Astrocyte of the cerebellum (primary cell): ENCODE measurements at regions not wholly inside any gene's neighbourhood (a gene's known extent, or its start where the extent isn't known, plus 50 kb on each side); places are given as distances from the start of the nearest gene placed in this dataset.

Experiments used
- DNase-seq: peaks from one replicate; pipeline ENCODE4 v3.0.0-alpha.2; 2011; ENCODE audit warnings: low read depth
- H3K4me3 ChIP-seq: 2 replicates; pipeline ENCODE4 v1.5.1; 2011; ENCODE audit warnings: mild to moderate bottlenecking, low read depth, low read length, moderate library complexity
- in situ Hi-C: cut with HindIII; loops from 2 replicates; pipeline ENCODE4 v1.10.0; 2017; ENCODE audit warnings: low sequenced_read_pairs
- TF ChIP-seq, protein P1 (sequence below): IDR thresholded peaks from 2 replicates; pipeline ENCODE4 v1.5.1; 2012; ENCODE audit warnings: low read length, low read depth, moderate library complexity, mild to moderate bottlenecking; ENCODE audit errors: missing control alignments

- no peak for DNase-seq
- no peak overlapping the region for H3K4me3 ChIP-seq
- TF ChIP-seq, protein P1, sequence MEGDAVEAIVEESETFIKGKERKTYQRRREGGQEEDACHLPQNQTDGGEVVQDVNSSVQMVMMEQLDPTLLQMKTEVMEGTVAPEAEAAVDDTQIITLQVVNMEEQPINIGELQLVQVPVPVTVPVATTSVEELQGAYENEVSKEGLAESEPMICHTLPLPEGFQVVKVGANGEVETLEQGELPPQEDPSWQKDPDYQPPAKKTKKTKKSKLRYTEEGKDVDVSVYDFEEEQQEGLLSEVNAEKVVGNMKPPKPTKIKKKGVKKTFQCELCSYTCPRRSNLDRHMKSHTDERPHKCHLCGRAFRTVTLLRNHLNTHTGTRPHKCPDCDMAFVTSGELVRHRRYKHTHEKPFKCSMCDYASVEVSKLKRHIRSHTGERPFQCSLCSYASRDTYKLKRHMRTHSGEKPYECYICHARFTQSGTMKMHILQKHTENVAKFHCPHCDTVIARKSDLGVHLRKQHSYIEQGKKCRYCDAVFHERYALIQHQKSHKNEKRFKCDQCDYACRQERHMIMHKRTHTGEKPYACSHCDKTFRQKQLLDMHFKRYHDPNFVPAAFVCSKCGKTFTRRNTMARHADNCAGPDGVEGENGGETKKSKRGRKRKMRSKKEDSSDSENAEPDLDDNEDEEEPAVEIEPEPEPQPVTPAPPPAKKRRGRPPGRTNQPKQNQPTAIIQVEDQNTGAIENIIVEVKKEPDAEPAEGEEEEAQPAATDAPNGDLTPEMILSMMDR, result no peak
- in situ Hi-C loops, result no loop called here
These were observed 1746.6 kb upstream of the C9orf72 start for GRCh38 chr9:29319736-29320513.

DNA sequence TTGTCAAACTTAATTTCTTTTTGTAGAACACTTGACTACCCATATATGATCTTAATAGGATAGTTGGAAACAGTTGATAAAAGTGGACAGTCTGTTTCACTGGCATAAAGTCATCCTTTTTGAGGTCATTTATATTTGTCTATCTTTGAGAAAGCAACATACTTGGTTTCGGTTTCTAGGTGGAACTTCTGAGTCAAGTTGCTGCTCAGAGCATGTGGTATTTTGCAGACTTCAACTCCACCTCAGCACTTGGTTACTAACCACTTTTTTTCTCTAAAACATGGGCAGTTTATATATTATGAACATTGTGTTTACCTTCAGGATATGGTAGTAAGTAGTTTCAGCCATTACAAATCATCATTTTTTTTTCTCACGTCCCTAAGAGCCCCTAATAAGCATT lies 1749.0 kb upstream of the C9orf72 start:
- no peak for DNase-seq
- in situ Hi-C loops, result no loop called here
- TF ChIP-seq, protein P1, result no peak
- no peak overlapping the region for H3K4me3 ChIP-seq

DNA sequence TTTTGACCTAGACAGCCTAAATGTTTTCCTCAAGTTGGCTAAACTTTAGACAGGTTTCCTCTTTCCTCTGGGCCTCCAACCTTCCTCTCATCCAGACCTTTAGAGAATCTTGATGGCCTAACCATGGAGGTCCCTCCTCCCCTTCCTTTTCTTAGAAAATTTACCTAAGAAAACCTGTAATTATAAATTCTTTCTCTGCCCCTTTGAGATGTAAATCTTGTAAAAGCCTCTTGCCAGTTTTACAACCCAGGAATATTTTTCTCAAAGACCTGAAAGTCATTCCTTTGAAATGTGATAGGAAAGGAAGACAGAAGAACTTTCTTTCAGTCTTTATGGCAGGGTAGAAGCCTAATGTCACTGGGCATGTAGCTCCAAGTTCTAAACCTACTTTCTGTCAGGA lies 1752.6 kb upstream of the C9orf72 start:
- H3K4me3 ChIP-seq, result no peak overlapping the region
- DNase-seq, result no peak
- in situ Hi-C loops, result no loop called here
- TF ChIP-seq, protein P1, result no peak

- no peak overlapping the region for H3K4me3 ChIP-seq
- in situ Hi-C loops, result no loop called here
- TF ChIP-seq, protein P1, result no peak
- no peak for DNase-seq
These were observed 1759.5 kb upstream of the C9orf72 start for GRCh38 chr9:29332789-29333188.

DNA sequence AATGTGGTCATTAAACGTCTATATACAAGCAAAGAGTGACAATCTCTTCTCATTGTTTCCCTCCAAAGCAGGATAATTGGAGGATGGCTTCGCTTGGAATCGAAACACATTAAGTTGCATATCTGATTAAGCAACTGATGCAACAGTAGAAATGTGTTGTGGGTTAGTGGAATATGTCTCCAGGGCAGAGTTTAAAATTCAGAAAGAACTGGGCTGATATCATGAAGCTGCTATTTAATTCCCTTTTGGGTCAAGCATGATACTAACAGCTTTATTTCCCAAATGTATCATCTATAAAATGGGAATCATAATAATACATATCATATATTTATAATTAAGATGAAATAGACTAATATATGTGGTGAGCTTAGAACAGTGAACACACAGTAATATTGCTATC lies 1763.0 kb upstream of the C9orf72 start:
- DNase-seq, result no peak
- in situ Hi-C loops, result no loop called here
- TF ChIP-seq, protein P1, result no peak
- no peak overlapping the region for H3K4me3 ChIP-seq

DNA sequence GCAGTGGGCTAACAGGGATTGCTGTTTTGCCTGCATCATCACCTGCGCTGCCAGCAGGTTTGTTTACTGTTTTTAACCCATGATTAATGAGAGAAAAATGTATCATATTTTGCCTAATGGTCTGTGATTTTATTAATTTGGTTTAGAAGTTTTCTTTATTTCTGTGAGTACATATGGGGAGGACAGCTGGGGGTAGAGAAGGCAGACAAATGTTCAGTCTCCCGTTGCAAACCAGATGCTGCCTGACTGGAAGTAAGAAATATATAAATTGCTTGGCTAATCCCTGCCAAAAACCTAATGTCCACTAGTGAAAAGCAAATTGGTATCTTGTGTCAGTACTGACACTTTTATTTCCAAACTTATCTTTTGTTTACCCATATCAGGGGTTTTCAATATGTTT lies 1766.1 kb upstream of the C9orf72 start:
- TF ChIP-seq, protein P1, result no peak
- in situ Hi-C loops, result no loop called here
- H3K4me3 ChIP-seq, result no peak overlapping the region
- no peak for DNase-seq

DNA sequence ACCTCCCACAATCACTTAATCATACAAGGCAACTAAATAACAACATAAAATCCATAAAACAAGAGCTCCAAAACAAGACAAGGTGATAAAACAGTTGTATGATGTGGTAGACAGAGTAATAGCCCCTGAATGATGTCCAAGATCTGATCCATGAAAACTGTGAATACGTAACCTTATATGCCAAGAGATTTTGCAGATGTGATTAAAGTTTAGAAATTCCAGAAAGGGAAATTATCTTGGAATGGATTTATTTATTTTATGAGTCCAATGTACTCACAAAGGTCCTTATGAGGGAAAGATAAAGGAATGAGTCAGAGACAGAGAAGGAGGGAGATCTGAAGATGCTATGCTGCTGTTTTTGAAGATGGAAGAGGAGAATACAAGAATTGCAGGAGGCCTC lies 1775.7 kb upstream of the C9orf72 start:
- no peak overlapping the region for H3K4me3 ChIP-seq
- TF ChIP-seq, protein P1, result no peak
- DNase-seq, result no peak
- in situ Hi-C loops, result no loop called here
